Endothelial cell of umbilical vein (primary cell): ENCODE measurements at regions not wholly inside any gene's neighbourhood (a gene's known extent, or its start where the extent isn't known, plus 50 kb on each side); places are given as distances from the start of the nearest gene placed in this dataset.

ENCODE experiments used
- BruUV-seq: library from RNA; stranded (reverse); fragments of 400-500 nt; replicated peaks from 2 replicates; lab custom pipeline; 2021; lab: Mats Ljungman, UMichigan
- CTCF ChIA-PET: fragments of 300-600, 350-600 bp; sonication (Branson Sonifier 250); formaldehyde crosslinking; loops from one replicate; lab custom pipeline; 2021; ENCODE audit warnings: antibody characterized with exemption, inconsistent platforms; lab: Charles Lee
- POLR2A ChIA-PET: fragments of 300-600, 350-600 bp; sonication (Branson Sonifier 250); formaldehyde crosslinking; loops from one replicate; lab custom pipeline; 2021; ENCODE audit warnings: antibody characterized with exemption, inconsistent platforms; lab: Charles Lee
- DNase-seq: peaks from one replicate; pipeline ENCODE4 v3.0.0-alpha.2; 2011; ENCODE audit warnings: low read depth, low spot score
- FAIRE-seq: peaks from 2 replicates; lab custom pipeline; 2011; peaks lifted over from hg19 to GRCh38; lab: Jason Lieb, UNC
- H2AFZ ChIP-seq: 2 replicates; pipeline ENCODE4 v1.6.0; 2012; ENCODE audit warnings: low read depth, low read length, control low read depth, inconsistent platforms
- H3K27ac ChIP-seq: 2 replicates; pipeline ENCODE4 v1.5.1; 2011; ENCODE audit warnings: low read depth, mild to moderate bottlenecking, control low read depth, low read length, moderate library complexity; ENCODE audit not compliant: insufficient read depth
- H3K27me3 ChIP-seq, 2 experiments: 2 replicates each; pipeline versions ENCODE4 v1.6.0 to v1.6.1; 2011; ENCODE audit warnings: low read length in 2 of 2, mixed read lengths in 1 of 2; ENCODE audit not compliant: control insufficient read depth in 2 of 2, insufficient read depth in 2 of 2
- H3K36me3 ChIP-seq, 2 experiments: 2 replicates in 1 of 2; 3 replicates in 1 of 2; pipeline ENCODE4 v1.5.1; 2011; ENCODE audit warnings: low read length in 2 of 2, mild to moderate bottlenecking in 1 of 2, moderate library complexity in 1 of 2; ENCODE audit not compliant: control insufficient read depth in 2 of 2, insufficient read depth in 2 of 2; ENCODE audit errors: extremely low read depth in 1 of 2
- H3K4me1 ChIP-seq: 3 replicates; pipeline ENCODE4 v1.5.1; 2011; ENCODE audit warnings: mild to moderate bottlenecking, low read length; ENCODE audit not compliant: control insufficient read depth, insufficient read depth; ENCODE audit errors: extremely low read depth
- H3K4me2 ChIP-seq: 2 replicates; pipeline ENCODE4 v1.6.1; 2011; ENCODE audit warnings: low read length, control low read depth, mixed read lengths; ENCODE audit not compliant: insufficient read depth
- H3K4me3 ChIP-seq, 3 experiments: fragments of 200-600 bp in 1 of 3; sonication (generic), shearing (Covaris generic) in 1 of 3; replicated peaks in 1 of 3; 2 replicates each; pipeline ENCODE4 v1.5.1; 2011 to 2016; ENCODE audit warnings: control low read depth in 3 of 3, low read length in 3 of 3, mild to moderate bottlenecking in 2 of 3, inconsistent platforms in 1 of 3, low read depth in 1 of 3, moderate library complexity in 1 of 3; ENCODE audit not compliant: insufficient read depth in 1 of 3
- H3K79me2 ChIP-seq: 2 replicates; pipeline ENCODE4 v1.6.0; 2012; ENCODE audit warnings: low read length, inconsistent platforms; ENCODE audit not compliant: control insufficient read depth, insufficient read depth
- H3K9ac ChIP-seq: replicated peaks from 2 replicates; pipeline ENCODE3; 2011; ENCODE audit warnings: low read length, control low read depth; ENCODE audit not compliant: insufficient read depth; ENCODE audit errors: extremely low read depth
- H3K9me1 ChIP-seq: replicated peaks from 3 replicates; pipeline ENCODE4 v1.6.0; 2011; ENCODE audit warnings: mild to moderate bottlenecking, low read length; ENCODE audit not compliant: control insufficient read depth, insufficient read depth; ENCODE audit errors: extremely low read depth
- H3K9me3 ChIP-seq: replicated peaks from 2 replicates; pipeline ENCODE4 v1.5.1; 2012; ENCODE audit warnings: low read length, inconsistent platforms; ENCODE audit not compliant: control insufficient read depth, insufficient read depth
- H4K20me1 ChIP-seq: replicated peaks from 2 replicates; pipeline ENCODE3; 2011; ENCODE audit warnings: mild to moderate bottlenecking, low read length; ENCODE audit not compliant: control insufficient read depth, insufficient read depth; ENCODE audit errors: extremely low read depth
- CTCF ChIP-seq, 2 donors: IDR thresholded peaks; 1 replicate in 1 of 2; 2 replicates in 1 of 2; pipeline ENCODE4 v1.5.1; 2011; ENCODE audit warnings: low read length in 2 of 2, mild to moderate bottlenecking in 2 of 2, moderate library complexity in 2 of 2, control low read depth in 1 of 2, inconsistent platforms in 1 of 2, low read depth in 1 of 2; ENCODE audit not compliant: insufficient read depth in 1 of 2; ENCODE audit errors: extremely low read depth in 1 of 2
- EZH2 ChIP-seq: IDR thresholded peaks from 2 replicates; pipeline ENCODE4 v1.6.1; 2012; ENCODE audit warnings: borderline replicate concordance, low read depth, mild to moderate bottlenecking, moderate library complexity, low read length, inconsistent platforms; ENCODE audit not compliant: severe bottlenecking
- FOS ChIP-seq: IDR thresholded peaks from 2 replicates; pipeline ENCODE4 v1.6.1; 2011; ENCODE audit warnings: mild to moderate bottlenecking, low read length, moderate library complexity, borderline replicate concordance; ENCODE audit not compliant: insufficient read depth
- GATA2 ChIP-seq: IDR thresholded peaks from 2 replicates; pipeline ENCODE4 v1.7.0; 2011; ENCODE audit warnings: low read depth, mild to moderate bottlenecking, moderate library complexity, mixed read lengths, low read length; ENCODE audit not compliant: insufficient read length, insufficient read depth
- JUN ChIP-seq: IDR thresholded peaks from 2 replicates; pipeline ENCODE4 v1.6.1; 2011; ENCODE audit warnings: borderline replicate concordance, low read depth; ENCODE audit not compliant: insufficient read length, insufficient read depth
- MAX ChIP-seq: IDR thresholded peaks from 2 replicates; pipeline ENCODE4 v1.6.1; 2011; ENCODE audit not compliant: insufficient read depth, insufficient read length
- MYC ChIP-seq: IDR thresholded peaks from one replicate; pipeline ENCODE4 v1.6.1; 2011; ENCODE audit warnings: mild to moderate bottlenecking, low read depth, low read length
- POLR2A ChIP-seq: IDR thresholded peaks from 2 replicates; pipeline ENCODE4 v1.6.1; 2012; ENCODE audit warnings: low read depth, mild to moderate bottlenecking, control low read depth, low read length
- POLR2AphosphoS5 ChIP-seq: IDR thresholded peaks from 2 replicates; pipeline ENCODE4 v1.6.1; 2012; ENCODE audit warnings: low read depth, mild to moderate bottlenecking, control low read depth, low read length, moderate library complexity; ENCODE audit not compliant: insufficient read depth
- dilution Hi-C: fragments of 300-500 bp; cut with MboI; formaldehyde crosslinking; loops from one replicate; pipeline ENCODE4 v1.15.0; 2019; ENCODE audit warnings: low sequenced_read_pairs; ENCODE audit not compliant: extremely low pct_ligation_motif_present
- intact Hi-C: fragments of 100-400 bp; cut with micrococcal nuclease; formaldehyde crosslinking; loops from one replicate; pipeline ENCODE4 v1.10.0; 2022

GRCh38 chr11:8839306-8839956, 71.6 kb upstream of the AKIP1 start:
- H3K4me1 ChIP-seq, result peaks cover 20% of the 10 kb centered on the region
- H4K20me1 ChIP-seq, result no peaks in the 10 kb centered on the region
- peak overlapping the region; percentile 14 for H3K4me2 ChIP-seq
- BruUV-seq, result no TSS peak
- no peaks in the 10 kb centered on the region for H3K27me3 ChIP-seq
- DNase-seq (peak; percentile 7), FAIRE-seq (no peak)
- TF ChIP-seq MAX (no peak), EZH2 (no peak), JUN (no peak), FOS (no peak), POLR2A (no peak), MYC (no peak), POLR2AphosphoS5 (no peak), GATA2 (no peak), CTCF (IDR thresholded peaks at IDR 0.05; ENCODE audit: extremely low read depth in 1 of 2, insufficient read depth in 1 of 2, low read depth in 1 of 2, low read length in 2 of 2) (no peak)
- H3K9ac ChIP-seq, result no peak overlapping the region
- H3K27ac ChIP-seq, result peak overlapping the region; percentile 28
- dilution Hi-C loops (no loop called here), intact Hi-C loops (no loop called here)
- no peaks in the 10 kb centered on the region for H3K79me2 ChIP-seq
- H3K9me1 ChIP-seq, result no peaks in the 10 kb centered on the region
- ChIA-PET CTCF (interaction anchor here (0.8 to 2.1 kb wide), 6 partner anchors 9 to 31 kb away, joined by 3 to 7 read pairs (median 4); no protein-coding TSS in a partner anchor), POLR2A (interaction anchor here (0.5 to 0.8 kb wide), 2 partner anchors 29 to 303 kb away, joined by 3 to 4 read pairs; no protein-coding TSS in a partner anchor)
- H2AFZ ChIP-seq, result peak overlapping the region; percentile 38
- no peaks in the 10 kb centered on the region for H3K36me3 ChIP-seq
- no peaks in the 10 kb centered on the region for H3K9me3 ChIP-seq
- H3K4me3 ChIP-seq, result no peak overlapping the region
